NCI-H1105 (cell line): ENCODE measurements at regions not wholly inside any gene's neighbourhood (a gene's known extent, or its start where the extent isn't known, plus 50 kb on each side); places are given as distances from the start of the nearest gene placed in this dataset.

ENCODE experiments used
- DNase-seq: peaks from one replicate; lab custom pipeline; 2025; lab: John Stamatoyannopoulos, UW

GRCh38 chr5:93791518-93791972 lies 50.1 kb upstream of the POU5F2 start:
- DNase-seq: no peak
